AG04450 (cell line): ENCODE measurements at regions not wholly inside any gene's neighbourhood (a gene's known extent, or its start where the extent isn't known, plus 50 kb on each side); places are given as distances from the start of the nearest gene placed in this dataset.

ENCODE experiments used
- CTCF ChIA-PET: fragments of 300-600, 350-600 bp; formaldehyde crosslinking; extraction: SDS; loops from one replicate; lab custom pipeline; 2022; ENCODE audit warnings: antibody characterized with exemption, inconsistent platforms; lab: Charles Lee
- POLR2A ChIA-PET: fragments of 350-600 bp; formaldehyde crosslinking; extraction: SDS; loops from one replicate; lab custom pipeline; 2021; ENCODE audit warnings: antibody characterized with exemption, inconsistent platforms; lab: Yijun Ruan, JAX
- DNase-seq: peaks from one replicate; pipeline ENCODE4 v3.0.0-alpha.2; 2011; ENCODE audit warnings: low read depth, low spot score
- H3K27ac ChIP-seq: one replicate; pipeline ENCODE4 v1.5.1; 2012; ENCODE audit warnings: low read depth, low read length, control low read depth
- H3K27me3 ChIP-seq: one replicate; pipeline ENCODE4 v1.6.0; 2012; ENCODE audit warnings: low read length; ENCODE audit not compliant: control insufficient read depth, insufficient read depth
- H3K4me3 ChIP-seq: 2 replicates; pipeline ENCODE4 v1.5.1; 2011; ENCODE audit warnings: mild to moderate bottlenecking, low read depth, low read length, control low read depth
- H3K9me3 ChIP-seq: 2 replicates; pipeline ENCODE4 v1.5.1; 2012; ENCODE audit warnings: low read length; ENCODE audit not compliant: control insufficient read depth, insufficient read depth
- CTCF ChIP-seq: IDR thresholded peaks from 2 replicates; pipeline ENCODE4 v1.5.1; 2011; ENCODE audit warnings: low read depth, low read length, control low read depth, inconsistent platforms

- POLR2A ChIA-PET: no interaction called here
- no peak for DNase-seq
- no peak for TF ChIP-seq CTCF
- no peaks in the 10 kb centered on the region for H3K27me3 ChIP-seq
- H3K9me3 ChIP-seq: peaks cover 44% of the 10 kb centered on the region
- CTCF ChIA-PET: no interaction called here
- no peak overlapping the region for H3K27ac ChIP-seq
- no peak overlapping the region for H3K4me3 ChIP-seq
These were observed 694.1 kb downstream of the BRD1 start for GRCh38 chr22:49133541-49133940.

- POLR2A ChIA-PET: no interaction called here
These were observed 695.7 kb downstream of the BRD1 start for GRCh38 chr22:49132009-49132408.

GRCh38 chr22:49129736-49130135 lies 697.9 kb downstream of the BRD1 start:
- peaks cover 31% of the 10 kb centered on the region for H3K9me3 ChIP-seq
- CTCF ChIA-PET: no interaction called here
- no peak overlapping the region for H3K4me3 ChIP-seq
- H3K27ac ChIP-seq: no peak overlapping the region
- POLR2A ChIA-PET: no interaction called here
- DNase-seq: no peak
- TF ChIP-seq CTCF: no peak
- no peaks in the 10 kb centered on the region for H3K27me3 ChIP-seq

More at GRCh38 chr22:49132009-49132408, 695.7 kb downstream of the BRD1 start:
- no peak overlapping the region for H3K4me3 ChIP-seq
- CTCF ChIA-PET: no interaction called here
- no peak for DNase-seq
- no peak for TF ChIP-seq CTCF
- H3K27ac ChIP-seq: no peak overlapping the region
- no peaks in the 10 kb centered on the region for H3K27me3 ChIP-seq
- peaks cover 42% of the 10 kb centered on the region for H3K9me3 ChIP-seq

- no peak overlapping the region for H3K4me3 ChIP-seq
- no peak for TF ChIP-seq CTCF
These were observed 698.8 kb downstream of the BRD1 start for GRCh38 chr22:49128874-49129273.

GRCh38 chr22:49124608-49125007 lies 703.1 kb downstream of the BRD1 start:
- DNase-seq: no peak
- Histone ChIP-seq H3K9me3 (peaks cover 36% of the 10 kb centered on the region), H3K27ac (no peak overlapping the region), H3K27me3 (no peaks in the 10 kb centered on the region), H3K4me3 (no peak overlapping the region)
- ChIA-PET POLR2A (no interaction called here), CTCF (no interaction called here)
- TF ChIP-seq CTCF: no peak

More at GRCh38 chr22:49128874-49129273, 698.8 kb downstream of the BRD1 start:
- H3K9me3 ChIP-seq: peaks cover 28% of the 10 kb centered on the region
- H3K27ac ChIP-seq: no peak overlapping the region
- no peaks in the 10 kb centered on the region for H3K27me3 ChIP-seq
- DNase-seq: no peak
- POLR2A ChIA-PET: no interaction called here
- CTCF ChIA-PET: no interaction called here
